Heart left ventricle (tissue), 16 donors: ENCODE measurements at regions not wholly inside any gene's neighbourhood (a gene's known extent, or its start where the extent isn't known, plus 50 kb on each side); places are given as distances from the start of the nearest gene placed in this dataset.

Experiments used
- ATAC-seq, 4 donors: fragments of 200-7000 bp; cut with Tn5 transposase; one replicate each; pipeline ENCODE4 v1.9.1; 2020 to 2022; ENCODE audit warnings: moderate library complexity in 4 of 4, mild to moderate bottlenecking in 3 of 4, moderate number of reproducible peaks in 1 of 4
- DNase-seq, 5 donors: peaks; one replicate each; pipeline ENCODE4 v3.0.0-alpha.2; 2020
- H3K27ac ChIP-seq, 12 donors: fragments of 200-600 bp; sonication (generic) in 4 of 12; one replicate each; pipeline versions ENCODE4 v1.5.0 to v1.8.0; 2016 to 2022; ENCODE audit warnings: mild to moderate bottlenecking in 2 of 12
- H3K27me3 ChIP-seq, 9 donors: fragments of 200-600 bp; sonication (generic) in 2 of 9; one replicate each; pipeline versions ENCODE4 v1.5.1 to v1.8.0; 2016 to 2022; ENCODE audit warnings: mild to moderate bottlenecking in 3 of 9
- H3K36me3 ChIP-seq, 9 donors: fragments of 200-600 bp; sonication (generic) in 2 of 9; one replicate each; pipeline versions ENCODE4 v1.5.0 to v1.8.0; 2018 to 2022; ENCODE audit warnings: mild to moderate bottlenecking in 2 of 9
- H3K4me1 ChIP-seq, 12 donors: fragments of 200-600 bp; sonication (generic) in 4 of 12; one replicate each; pipeline versions ENCODE4 v1.5.0 to v1.8.0; 2016 to 2022; ENCODE audit warnings: mild to moderate bottlenecking in 3 of 12
- H3K4me3 ChIP-seq, 12 donors: fragments of 200-600 bp; sonication (generic) in 4 of 12; one replicate each; pipeline versions ENCODE4 v1.5.0 to v1.8.0; 2017 to 2022; ENCODE audit warnings: mild to moderate bottlenecking in 9 of 12, moderate library complexity in 4 of 12
- H3K9me3 ChIP-seq, 12 donors: fragments of 200-600 bp; sonication (generic) in 4 of 12; one replicate each; pipeline versions ENCODE4 v1.5.0 to v1.8.0; 2016 to 2022; ENCODE audit warnings: mild to moderate bottlenecking in 1 of 12
- CTCF ChIP-seq, 12 donors: fragments of 200-600 bp; sonication (generic) in 4 of 12; IDR thresholded peaks; one replicate each; pipeline versions ENCODE4 v1.5.0 to v1.8.0; 2018 to 2022; ENCODE audit warnings: antibody characterized with exemption in 12 of 12, mild to moderate bottlenecking in 5 of 12
- POLR2A ChIP-seq, 2 donors: fragments of 450-650 bp; IDR thresholded peaks; one replicate each; pipeline ENCODE4 v1.6.1; 2017; ENCODE audit warnings: antibody characterized with exemption in 2 of 2, mild to moderate bottlenecking in 2 of 2, moderate library complexity in 2 of 2
- WGBS, 4 donors: extraction: QIAGEN DNeasy Blood & Tissue Kit in 2 of 4; methylation state at CpG; one replicate each; pipeline versions ENCODE4 v1.1.5 to v1.1.7; 2013 to 2018; 5-methylcytosine and 5-hydroxymethylcytosine counted together
- intact Hi-C, 10 donors: fragments of 100-400 bp; cut with DNase I; formaldehyde crosslinking; loops; one replicate each; pipeline versions ENCODE4 v1.11.1 to v1.14.2; 2022
- donor health status: ischemic (EF 13 %, LVEDD 7.1; RV severe dilation, severe dysfunction).
- donor health status: healthy with polysubstance abuse.
- donor health status: DM: no; HTN: yes; CAD: no.
- donor health status: DM: no; HTN: no; CAD: no.
- donor health status: ischemic (EF 25% LVEDD 6.9; RV normal size, moderate dysfunction).
- donor health status: ischemic (EF 25% LVEDD 5.7; RV mildly dilated, moderate dysfunction).
- donor health status: healthy.
- donor health status: DM: yes; HTN: yes; CAD: no.
- donor health status: ischemic (EF 35%, LVEDD 5.7; RV mildly dilated, moderate dysfunction).
- donor health status: nonischemic (EF 11% LVEDD 7.7; RV severe dilation, severe dysfunction).
- donor health status: DM: yes; HTN: yes; CAD: no.
- donor health status: PGD.
- donor health status: ischemic (EF 29% LVEDD 5.4; RV normal size, mild dysfunction).
- donor health status: nonischemic (EF 23%, LVEDD 6.1; RV moderate dilation, normal function).

- TF ChIP-seq POLR2A (IDR thresholded peaks at IDR 0.05) (no peak), CTCF (IDR thresholded peaks at IDR 0.05) (no peak)
- Histone ChIP-seq H3K36me3 (no peaks in the 10 kb centered on the region), H3K27ac (no peak overlapping the region), H3K9me3 (peaks cover 0 to 12% (median 0%) of the 10 kb centered on the region in 12 donors), H3K4me3 (no peak overlapping the region), H3K4me1 (no peaks in the 10 kb centered on the region), H3K27me3 (peaks cover 0 to 4% (median 0%) of the 10 kb centered on the region in 9 donors)
- DNase-seq (no peak), ATAC-seq (no peak)
- intact Hi-C loops = no loop called here
- WGBS, 4 donors = 72 to 78% (median 77%) methylated on average over 9 of the region's 9 CpGs
Measured at GRCh38 chr14:59069163-59069854, 119.2 kb upstream of the DAAM1 start.

- Histone ChIP-seq H3K36me3 (no peaks in the 10 kb centered on the region), H3K4me3 (no peak overlapping the region), H3K27me3 (peaks cover 0 to 4% (median 0%) of the 10 kb centered on the region in 9 donors), H3K27ac (no peak overlapping the region), H3K9me3 (no peaks in the 10 kb centered on the region), H3K4me1 (no peaks in the 10 kb centered on the region)
- DNase-seq (no peak), ATAC-seq (no peak)
- intact Hi-C loops = no loop called here
- 93 to 95% (median 94%) methylated on average over 2 of the region's 2 CpGs for WGBS, 4 donors
- TF ChIP-seq CTCF (IDR thresholded peaks at IDR 0.05) = no peak
- no peak for TF ChIP-seq POLR2A (IDR thresholded peaks at IDR 0.05)
Measured at GRCh38 chr14:59075506-59075905, 113.0 kb upstream of the DAAM1 start.

GRCh38 chr14:59081720-59082119, 106.7 kb upstream of the DAAM1 start:
- Histone ChIP-seq H3K27me3 (peaks cover 0 to 4% (median 0%) of the 10 kb centered on the region in 9 donors), H3K4me1 (no peaks in the 10 kb centered on the region), H3K4me3 (no peak overlapping the region), H3K36me3 (no peaks in the 10 kb centered on the region), H3K9me3 (no peaks in the 10 kb centered on the region), H3K27ac (no peak overlapping the region)
- TF ChIP-seq CTCF (IDR thresholded peaks at IDR 0.05) = no peak
- intact Hi-C loops = no loop called here
- no peak for DNase-seq
- ATAC-seq = no peak

GRCh38 chr14:59085207-59085739, 103.2 kb upstream of the DAAM1 start:
- TF ChIP-seq POLR2A (IDR thresholded peaks at IDR 0.05) = no peak
- no peak for TF ChIP-seq CTCF (IDR thresholded peaks at IDR 0.05)
- ATAC-seq (no peak), DNase-seq (no peak)
- no peaks in the 10 kb centered on the region for H3K9me3 ChIP-seq
- H3K27ac ChIP-seq = no peak overlapping the region
- H3K4me3 ChIP-seq = no peak overlapping the region
- WGBS, 4 donors = 92 to 100% (median 98%) methylated on average over 2 of the region's 2 CpGs
- intact Hi-C loops = no loop called here
- no peaks in the 10 kb centered on the region for H3K36me3 ChIP-seq
- H3K27me3 ChIP-seq = peaks cover 0 to 4% (median 0%) of the 10 kb centered on the region in 9 donors
- no peaks in the 10 kb centered on the region for H3K4me1 ChIP-seq
